ENCODE measurements at regions not wholly inside any gene's neighbourhood (a gene's known extent, or its start where the extent isn't known, plus 50 kb on each side); places are given as distances from the start of the nearest gene placed in this dataset.
A peak's percentile ranks its signal among the peaks of the same experiment; 100 is the strongest.

- no peak for TF ChIP-seq CTCF (conservative IDR thresholded peaks at IDR 0.05; ENCODE audit: low read depth, low read length)
- H3K4me3 ChIP-seq (ENCODE audit: low read depth, low read length), result no peak overlapping the region
Observed at GRCh38 chr2:176621350-176621749, 352.1 kb downstream of the MTX2 start.

GRCh38 chr2:176622792-176623191 lies 353.6 kb downstream of the MTX2 start:
- no peak for TF ChIP-seq CTCF (conservative IDR thresholded peaks at IDR 0.05; ENCODE audit: low read depth, low read length)
- H3K4me3 ChIP-seq (ENCODE audit: low read depth, low read length), result no peak overlapping the region
- DNase-seq (ENCODE audit: low read depth), result no peak

More at GRCh38 chr2:176621350-176621749, 352.1 kb downstream of the MTX2 start:
- DNase-seq (ENCODE audit: low read depth), result no peak

- DNase-seq (ENCODE audit: low read depth), result no peak
- H3K4me3 ChIP-seq (ENCODE audit: low read depth, low read length), result no peak overlapping the region
- TF ChIP-seq CTCF (conservative IDR thresholded peaks at IDR 0.05; ENCODE audit: low read depth, low read length), result no peak
Observed at GRCh38 chr2:176626796-176627195, 357.6 kb downstream of the MTX2 start.

GRCh38 chr2:176628438-176628837 lies 359.2 kb downstream of the MTX2 start:
- TF ChIP-seq CTCF (conservative IDR thresholded peaks at IDR 0.05; ENCODE audit: low read depth, low read length), result no peak

GRCh38 chr2:176633754-176634153 lies 364.5 kb downstream of the MTX2 start:
- TF ChIP-seq CTCF (conservative IDR thresholded peaks at IDR 0.05; ENCODE audit: low read depth, low read length), result no peak
- no peak overlapping the region for H3K4me3 ChIP-seq (ENCODE audit: low read depth, low read length)
- DNase-seq (ENCODE audit: low read depth), result no peak

More at GRCh38 chr2:176628438-176628837, 359.2 kb downstream of the MTX2 start:
- no peak for DNase-seq (ENCODE audit: low read depth)
- H3K4me3 ChIP-seq (ENCODE audit: low read depth, low read length), result no peak overlapping the region

GRCh38 chr2:176636401-176636800 lies 367.2 kb downstream of the MTX2 start:
- no peak for DNase-seq (ENCODE audit: low read depth)
- H3K4me3 ChIP-seq (ENCODE audit: low read depth, low read length), result peak overlapping the region; percentile 72
- TF ChIP-seq CTCF (conservative IDR thresholded peaks at IDR 0.05; ENCODE audit: low read depth, low read length), result no peak

GRCh38 chr2:176637142-176637485 lies 367.9 kb downstream of the MTX2 start:
- TF ChIP-seq CTCF (conservative IDR thresholded peaks at IDR 0.05; ENCODE audit: low read depth, low read length), result no peak

More at GRCh38 chr2:176637142-176637485, 367.9 kb downstream of the MTX2 start:
- no peak for DNase-seq (ENCODE audit: low read depth)
- peak overlapping the region; percentile 72 for H3K4me3 ChIP-seq (ENCODE audit: low read depth, low read length)

Data from epithelial cell of proximal tubule (primary cell).